ENCODE measurements at regions not wholly inside any gene's neighbourhood (a gene's known extent, or its start where the extent isn't known, plus 50 kb on each side); places are given as distances from the start of the nearest gene placed in this dataset.

- TF ChIP-seq ATF4 (CRISPR knock-in tag; IDR thresholded peaks at IDR 0.05), result no peak
- peak; percentile 67; the same call in 1 of the 2 replicates for TF ChIP-seq ESRRA (IDR thresholded peaks at IDR 0.05; ENCODE audit: borderline replicate concordance, low read depth)
- no peak for TF ChIP-seq MEIS2 (IDR thresholded peaks at IDR 0.05; ENCODE audit: partially characterized antibody)
- peak; percentile 59; the same call in 1 of the 2 replicates for TF ChIP-seq BCOR (IDR thresholded peaks at IDR 0.05)
- TF ChIP-seq RBM25 (IDR thresholded peaks at IDR 0.05; ENCODE audit: low read depth, low read length, severe bottlenecking), result peak; percentile 78
- POLR2A ChIA-PET, result interaction anchor here (2.6 kb wide), 1 partner anchor 12 kb away, joined by 6 read pairs; no protein-coding TSS in a partner anchor
- Histone ChIP-seq H3K36me3 (ENCODE audit: control insufficient read depth, insufficient read depth, low read length) (no peaks in the 10 kb centered on the region), H3K9me3 (replicated peaks; ENCODE audit: control insufficient read depth, insufficient read depth, low read depth, low read length) (no peaks in the 10 kb centered on the region), H3K27me3 (ENCODE audit: control insufficient read depth in 2 of 2, insufficient read depth in 2 of 2, low read length in 2 of 2) (no peaks in the 10 kb centered on the region), H3K4me1 (replicated peaks in 1 of 2; ENCODE audit: control insufficient read depth in 2 of 2, insufficient read depth in 2 of 2, low read length in 2 of 2) (peaks cover 3 to 29% of the 10 kb centered on the region in 2 experiments; a peak in 4 of 5 replicates), H4K20me1 (replicated peaks; ENCODE audit: control insufficient read depth, insufficient read depth, low read length) (no peaks in the 10 kb centered on the region), H3K9me1 (ENCODE audit: control insufficient read depth, insufficient read depth, low read length) (no peaks in the 10 kb centered on the region), H3K4me2 (ENCODE audit: insufficient read depth, low read length) (no peak overlapping the region), H3K27ac (ENCODE audit: extremely low read depth, low read depth, low read length) (no peak overlapping the region), H3K4me3 (no peak overlapping the region), H2AFZ (ENCODE audit: low read depth, low read length) (no peak overlapping the region), H3K79me2 (ENCODE audit: control insufficient read depth, insufficient read depth, low read length) (no peaks in the 10 kb centered on the region), H3K9ac (ENCODE audit: insufficient read depth in 1 of 2, low read depth in 2 of 2, low read length in 2 of 2) (no peak overlapping the region)
- DNase-seq (ENCODE audit: extremely low read depth in 1 of 4, low spot score in 3 of 4), result no peak
- FAIRE-seq, result no peak
- ATAC-seq, result no peak
- intact Hi-C loops (cut with micrococcal nuclease), result loop anchor here (5.0 kb wide), 1 partner anchor 254 kb away; no protein-coding TSS in a partner anchor
- WGBS (ENCODE audit: insufficient coverage, low coverage, missing lambda C conversion rate), result 45% methylated on average over 4 of the region's 4 CpGs
- CTCF ChIA-PET (ENCODE audit: low intra/inter-chr PET ratio), result no interaction called here
- in situ Hi-C loops (cut with MboI), result no loop called here
- no TSS peak for BruUV-seq (replicated peaks)
Measured at GRCh38 chr7:91556239-91556638, 292.0 kb downstream of the FZD1 start.
